ENCODE measurements at regions not wholly inside any gene's neighbourhood (a gene's known extent, or its start where the extent isn't known, plus 50 kb on each side); places are given as distances from the start of the nearest gene placed in this dataset.
"Not testable (repeated sequence)": the region's sequence is repeated elsewhere in the genome, so short reads cannot be mapped to it uniquely, and the experiment has no call there.

DNA sequence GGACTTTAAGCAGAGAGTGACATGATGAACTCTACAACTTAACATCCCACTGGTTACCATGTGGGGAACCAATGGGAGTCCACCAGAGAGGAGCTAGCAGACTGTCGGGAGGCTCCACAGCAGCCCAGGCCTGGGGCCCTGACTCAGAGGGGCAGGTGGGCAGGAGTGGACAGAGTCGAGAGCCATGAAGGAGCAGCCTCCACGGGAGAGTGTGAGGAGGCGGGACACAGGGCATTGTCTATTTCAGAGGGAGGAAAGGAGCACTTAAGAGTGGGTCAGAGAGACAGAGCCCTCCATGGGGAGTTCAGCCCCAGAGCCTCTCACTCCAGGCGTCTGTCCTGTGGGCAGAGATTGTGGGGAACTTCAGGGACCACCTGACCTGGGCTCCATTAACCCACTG is 118.7 kb downstream of the CYP26B1 start:
- DNase-seq = no peak

DNA sequence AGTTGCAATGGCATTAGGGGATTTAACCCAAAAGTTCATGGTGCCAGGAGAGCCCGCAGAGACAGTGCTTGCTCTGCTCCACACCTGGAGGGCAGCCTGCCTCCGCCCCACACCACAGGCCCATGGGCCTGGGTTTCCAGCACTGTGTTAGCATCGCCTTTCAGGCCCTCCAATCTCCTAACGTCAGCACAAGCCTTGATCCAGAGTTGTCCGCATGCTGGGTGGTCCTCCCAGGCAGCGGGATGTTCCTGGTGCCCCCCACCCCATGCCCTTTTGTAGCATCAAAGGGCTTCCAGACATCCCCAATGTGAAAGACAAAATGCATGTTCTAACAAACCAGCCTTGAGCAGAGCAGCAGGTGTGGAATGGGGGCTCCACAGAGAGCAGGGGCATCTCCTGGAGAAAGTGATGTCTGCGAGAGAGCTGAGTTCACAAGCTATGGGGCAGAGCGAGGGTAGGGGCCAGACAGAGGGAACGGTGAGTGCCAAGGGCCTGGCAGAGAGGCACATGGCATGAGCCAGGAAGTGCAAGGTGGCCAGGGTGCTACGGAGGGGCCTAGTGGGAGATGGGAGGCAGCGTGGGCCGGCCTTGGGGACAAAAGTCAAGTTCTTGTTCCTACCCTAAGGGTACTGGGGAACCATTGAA is 119.2 kb downstream of the CYP26B1 start:
- DNase-seq = no peak

- no peak for DNase-seq
Observed at GRCh38 chr2:72027426-72028161, 120.1 kb downstream of the CYP26B1 start.

DNA sequence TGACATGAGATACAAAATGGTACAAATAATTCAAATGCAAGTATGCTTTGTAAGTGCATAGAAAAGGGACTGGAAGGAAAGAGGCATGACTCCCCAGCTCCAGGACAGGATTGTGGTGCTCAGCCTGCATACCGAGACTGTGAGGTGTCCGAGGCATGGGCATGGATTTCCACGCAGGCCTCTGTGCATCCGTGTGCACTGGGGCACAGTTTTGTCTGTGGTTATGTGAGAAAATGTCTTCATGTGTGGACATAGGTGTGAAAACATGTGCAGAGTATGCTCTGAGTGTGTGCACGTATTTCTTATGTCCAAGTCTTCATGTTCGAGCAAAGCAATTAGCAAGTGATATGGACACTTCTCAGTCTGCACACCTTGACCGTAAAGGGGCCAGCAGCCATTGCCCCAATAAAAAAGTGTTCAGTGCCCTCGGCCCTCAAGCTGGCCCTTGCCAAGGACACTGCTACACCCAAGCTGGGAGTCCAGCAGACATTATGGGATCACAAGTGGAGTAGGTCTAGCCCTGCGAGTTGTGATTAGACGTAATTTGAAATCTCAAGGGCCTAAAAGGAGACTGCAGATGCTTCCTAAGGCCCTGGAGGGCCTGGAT is 120.7 kb downstream of the CYP26B1 start:
- DNase-seq = no peak

GRCh38 chr2:72024451-72025175 is 123.0 kb downstream of the CYP26B1 start:
- no peak for DNase-seq

- DNase-seq = no peak
Observed at GRCh38 chr2:72023678-72024390, 123.8 kb downstream of the CYP26B1 start.

GRCh38 chr2:72021371-72021770 is 126.3 kb downstream of the CYP26B1 start:
- not testable (repeated sequence) for DNase-seq

DNA sequence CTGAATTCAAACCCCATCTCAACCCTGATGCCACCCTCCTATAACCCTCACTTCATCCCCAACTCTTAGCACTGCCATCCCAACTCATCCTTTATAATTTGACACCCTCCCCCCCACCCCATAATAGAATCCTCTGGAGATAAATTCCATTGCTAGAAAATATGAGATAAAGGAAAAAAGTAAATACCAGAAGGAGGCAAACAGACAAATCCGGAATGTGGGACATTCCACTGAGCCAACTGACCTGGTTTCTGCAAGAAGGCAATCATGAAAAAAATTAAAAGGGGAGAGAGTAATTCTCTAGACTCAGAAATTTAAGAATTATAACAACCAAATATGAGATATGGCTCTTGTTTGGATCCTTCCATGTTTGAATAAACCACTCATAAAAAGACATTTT is 132.4 kb downstream of the CYP26B1 start:
- no peak for DNase-seq

- no peak for DNase-seq
Observed at GRCh38 chr2:72014831-72015230, 132.8 kb downstream of the CYP26B1 start.

DNA sequence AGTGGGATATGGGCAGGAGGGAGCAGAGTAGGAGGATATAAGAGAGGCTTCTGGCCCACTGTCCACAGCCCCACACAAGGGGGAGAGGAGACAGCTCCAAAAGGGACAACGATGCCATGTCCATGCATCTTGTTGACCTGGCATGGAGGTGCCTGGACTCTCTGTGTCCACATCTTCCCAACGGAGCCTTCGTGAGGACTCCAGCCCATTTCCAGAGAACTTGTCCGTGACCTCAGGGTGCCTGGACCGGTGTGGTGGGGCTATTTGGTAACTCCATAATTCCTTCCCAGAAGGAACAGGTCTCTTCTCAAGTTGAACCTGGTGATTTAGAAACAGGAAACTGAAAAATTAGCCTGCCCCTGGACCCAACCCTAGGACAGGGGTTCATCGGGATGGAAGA is 133.9 kb downstream of the CYP26B1 start:
- no peak for DNase-seq

DNA sequence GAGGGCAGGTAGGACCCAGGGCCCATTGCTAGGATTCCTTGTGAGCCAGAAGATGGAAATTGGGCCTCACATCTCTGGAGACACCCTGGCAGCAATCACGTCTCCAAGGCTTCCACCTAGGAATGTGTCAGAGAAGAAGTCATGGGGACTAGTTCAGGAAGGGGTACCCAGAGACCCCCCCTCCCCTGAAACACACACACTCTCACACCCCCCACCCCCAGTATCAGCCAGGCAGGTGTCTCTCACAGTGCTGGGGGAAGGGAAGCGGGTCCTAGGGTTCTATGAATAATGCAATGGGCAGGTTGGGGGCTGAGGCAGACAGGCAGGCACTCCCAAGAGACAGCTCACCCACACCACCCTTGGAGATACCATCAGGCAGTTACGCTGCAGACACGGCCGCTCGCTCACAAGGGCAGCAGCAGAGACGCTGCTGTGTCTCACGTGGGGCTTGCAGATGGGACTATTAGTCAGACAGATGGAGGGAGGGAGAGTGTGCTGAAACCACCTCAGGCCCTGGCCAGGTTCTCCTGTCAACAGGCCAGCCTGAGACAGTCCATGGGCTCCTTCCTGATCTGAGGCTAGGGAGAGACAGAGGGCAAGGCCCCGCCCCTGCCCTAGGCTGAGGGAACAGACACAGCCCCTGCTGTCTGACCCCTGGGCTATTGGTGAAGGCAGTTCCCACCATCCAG is 134.6 kb downstream of the CYP26B1 start:
- no peak for DNase-seq

DNA sequence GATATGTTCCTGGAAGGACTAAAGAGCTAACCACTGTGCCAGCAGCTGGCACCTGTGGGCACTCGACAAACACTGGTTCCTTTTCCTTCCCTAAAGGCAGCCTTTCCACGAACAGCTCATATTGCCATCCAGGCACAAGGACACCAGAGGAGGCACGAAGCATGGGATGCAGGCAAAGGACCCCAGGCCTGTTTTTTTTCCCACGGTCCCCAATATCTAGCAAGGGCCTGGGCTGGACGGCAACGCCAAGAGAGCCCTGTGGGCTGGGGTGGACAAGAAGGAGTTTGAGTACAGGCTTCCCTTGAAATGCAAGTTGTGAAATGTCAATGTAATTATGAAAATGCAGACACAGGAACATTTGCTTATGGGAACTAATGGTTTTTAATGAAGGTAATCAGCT is 135.9 kb downstream of the CYP26B1 start:
- no peak for DNase-seq

GRCh38 chr2:72011370-72011689 is 136.3 kb downstream of the CYP26B1 start:
- no peak for DNase-seq

DNA sequence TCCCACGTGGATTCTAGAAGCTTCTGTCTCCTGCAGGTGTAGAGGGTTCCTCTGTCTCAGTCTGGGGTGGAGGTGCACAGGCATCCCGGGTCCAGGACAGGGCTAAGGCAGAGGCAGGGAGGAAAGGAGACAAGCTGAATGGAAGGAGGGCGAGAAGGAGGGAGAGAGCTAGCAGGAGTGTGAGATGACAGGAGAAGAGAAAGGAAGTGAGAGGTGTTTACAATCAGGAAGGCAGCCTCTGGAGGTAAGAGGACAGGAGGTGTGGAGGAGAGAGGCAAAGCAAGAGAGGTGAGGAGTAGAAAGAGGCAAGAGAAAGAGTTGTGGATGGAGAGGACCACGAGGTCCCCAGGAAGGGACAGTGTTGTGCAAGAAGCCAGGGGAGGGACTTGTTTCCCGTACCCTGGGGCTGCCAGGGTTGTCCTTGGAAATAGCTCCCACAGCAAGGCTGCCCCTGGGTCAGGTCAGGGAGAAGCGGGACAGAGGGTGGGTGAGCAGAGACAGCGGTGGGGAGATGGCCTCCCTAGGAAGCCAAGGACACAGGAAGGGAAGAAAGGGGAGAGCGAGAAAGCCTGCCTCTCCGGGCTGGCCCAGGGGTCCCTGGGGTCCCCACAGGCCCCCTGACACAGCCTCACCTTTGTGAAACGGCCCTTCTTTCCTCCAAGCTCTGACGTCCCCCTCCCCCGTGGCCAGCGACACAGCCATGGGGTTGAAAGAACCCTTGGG is 136.9 kb downstream of the CYP26B1 start:
- no peak for DNase-seq

GRCh38 chr2:72008608-72009007 is 139.1 kb downstream of the CYP26B1 start:
- no peak for DNase-seq

DNA sequence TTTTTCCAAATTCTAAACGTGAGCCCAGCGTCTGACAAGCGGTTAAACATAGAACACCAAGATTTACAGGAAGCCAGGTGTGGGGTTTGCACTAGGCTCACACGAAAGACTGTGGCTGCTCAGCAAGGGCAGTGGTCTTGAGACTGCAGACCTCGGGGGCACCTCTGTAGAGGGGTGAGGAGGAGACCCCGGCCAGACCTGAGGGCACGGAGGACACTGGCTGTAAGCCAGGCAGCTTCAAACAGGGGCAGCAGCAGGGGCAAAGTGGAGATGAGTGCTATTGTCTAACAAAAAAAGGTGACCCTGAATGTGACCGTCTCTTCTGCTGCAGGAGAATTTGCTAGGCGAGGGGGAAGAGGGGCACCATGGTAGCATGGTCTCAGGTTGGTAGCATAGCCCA is 140.3 kb downstream of the CYP26B1 start:
- DNase-seq = no peak

- no peak for DNase-seq
Observed at GRCh38 chr2:72006188-72006736, 141.4 kb downstream of the CYP26B1 start.

DNA sequence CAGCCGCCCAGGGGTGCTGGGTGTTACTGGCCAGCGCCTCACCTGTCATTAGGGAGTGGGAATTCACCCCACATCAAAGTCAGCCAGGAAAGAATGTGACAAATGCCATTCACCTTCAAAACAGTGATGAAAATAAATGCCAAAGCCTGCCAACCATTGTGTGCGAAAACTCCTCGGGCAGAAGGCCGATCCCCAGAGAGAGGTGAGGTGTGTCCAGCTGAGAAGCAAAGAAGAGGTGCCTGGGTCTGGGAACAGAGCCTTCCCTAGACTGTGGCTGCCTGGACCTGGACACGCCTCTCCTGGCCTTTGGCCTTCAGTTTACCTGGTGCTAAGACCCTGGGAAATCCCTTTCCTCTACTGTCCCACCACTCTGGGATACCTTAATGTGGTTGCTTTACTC is 142.7 kb downstream of the CYP26B1 start:
- no peak for DNase-seq

DNA sequence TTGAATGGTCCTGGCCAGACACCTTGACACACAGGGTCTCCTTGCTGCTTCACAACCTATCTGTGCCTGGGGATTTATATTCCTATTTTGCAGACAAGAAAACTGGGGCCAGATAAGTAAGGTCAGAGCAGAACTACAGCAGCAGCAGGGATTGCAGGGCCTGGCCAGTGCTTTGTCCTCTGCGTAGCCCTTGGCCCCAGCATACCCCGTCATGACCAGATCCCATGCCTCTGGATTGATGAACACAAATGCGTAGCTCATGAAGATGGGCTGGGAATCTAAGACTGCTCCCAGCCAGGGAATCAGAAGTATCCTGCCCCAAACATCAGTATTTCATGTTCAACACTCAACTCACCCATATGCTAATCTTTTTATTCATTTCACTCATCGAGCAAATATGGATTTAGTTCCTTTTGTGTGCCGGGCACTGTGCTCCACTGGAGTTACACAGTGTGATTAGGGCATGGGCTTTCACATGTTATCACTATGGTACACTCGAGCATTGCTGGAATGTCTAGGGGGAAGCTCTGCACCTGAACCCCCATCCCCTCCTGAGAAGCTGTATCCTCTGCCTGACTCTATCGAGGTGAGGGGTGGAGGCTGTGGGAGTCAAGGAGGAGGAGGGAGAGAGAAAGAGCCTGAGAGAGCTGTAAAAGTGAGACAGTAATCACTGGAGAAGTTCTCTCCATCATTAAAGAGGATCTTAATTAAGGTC is 143.3 kb downstream of the CYP26B1 start:
- DNase-seq = no peak

DNA sequence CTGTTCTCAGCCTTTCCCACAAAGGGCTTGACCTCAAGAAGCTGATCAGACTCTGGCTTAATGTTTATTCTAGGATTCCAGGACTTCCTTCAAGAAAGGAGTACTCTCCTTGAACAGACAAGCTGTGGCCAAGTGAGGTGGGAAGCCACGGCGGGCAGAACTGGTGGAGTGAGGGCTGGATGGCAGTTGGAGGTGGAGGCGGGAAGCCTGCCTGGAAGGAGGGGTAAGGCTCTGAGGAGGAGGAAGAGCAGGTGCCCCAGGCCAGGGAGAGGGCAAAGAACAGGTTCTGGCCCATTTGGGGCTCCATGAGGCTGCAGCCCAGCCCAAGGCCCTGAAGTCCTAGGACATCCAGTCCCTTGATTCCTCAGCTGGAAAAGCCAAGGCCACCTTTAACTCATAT is 143.9 kb downstream of the CYP26B1 start:
- no peak for DNase-seq

GRCh38 chr2:72003124-72003523 is 144.5 kb downstream of the CYP26B1 start:
- no peak for DNase-seq

Measured in inflammatory macrophage treated with lipopolysaccharide for 4 hours (primary cell).